Kidney epithelial cell (primary cell): ENCODE measurements at regions not wholly inside any gene's neighbourhood (a gene's known extent, or its start where the extent isn't known, plus 50 kb on each side); places are given as distances from the start of the nearest gene placed in this dataset.

Experiments used
- DNase-seq: peaks from one replicate; pipeline ENCODE4 v3.0.0-alpha.2; 2010; ENCODE audit warnings: low read depth
- H3K27me3 ChIP-seq: 2 replicates; pipeline ENCODE4 v1.6.0; 2011; ENCODE audit warnings: low read length; ENCODE audit not compliant: control insufficient read depth, insufficient read depth
- H3K36me3 ChIP-seq: 2 replicates; pipeline ENCODE4 v1.5.1; 2011; ENCODE audit warnings: low read length; ENCODE audit not compliant: control insufficient read depth, insufficient read depth
- H3K4me3 ChIP-seq: 2 replicates; pipeline ENCODE4 v1.5.1; 2011; ENCODE audit warnings: low read depth, mild to moderate bottlenecking, control low read depth, low read length
- TF ChIP-seq, protein P1 (sequence below): IDR thresholded peaks from 2 replicates; pipeline ENCODE4 v1.5.1; 2011; ENCODE audit warnings: mild to moderate bottlenecking, moderate library complexity, low read length, control low read depth, inconsistent platforms; ENCODE audit not compliant: insufficient read depth, poor library complexity, severe bottlenecking

DNA sequence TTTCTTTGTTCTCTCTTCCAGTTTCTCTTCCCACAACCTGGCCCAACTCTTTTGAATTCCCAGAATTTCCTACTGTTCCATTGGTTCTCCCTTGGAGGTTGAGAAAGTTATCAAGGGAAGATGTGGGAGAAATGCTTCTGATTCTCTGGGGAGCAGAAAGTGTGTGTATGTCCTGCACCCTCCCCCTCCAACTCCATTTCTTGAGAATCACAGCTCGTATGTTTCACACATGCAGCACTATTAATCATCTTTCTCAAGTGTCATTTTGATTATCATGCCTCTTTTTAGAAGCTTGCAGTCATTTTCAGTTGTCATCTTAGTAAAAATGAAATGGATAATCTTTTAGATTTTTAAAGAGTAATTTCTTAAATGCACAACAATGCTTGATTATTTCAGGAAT is 296.8 kb upstream of the SLC39A10 start:
- DNase-seq = no peak
- TF ChIP-seq, protein P1, sequence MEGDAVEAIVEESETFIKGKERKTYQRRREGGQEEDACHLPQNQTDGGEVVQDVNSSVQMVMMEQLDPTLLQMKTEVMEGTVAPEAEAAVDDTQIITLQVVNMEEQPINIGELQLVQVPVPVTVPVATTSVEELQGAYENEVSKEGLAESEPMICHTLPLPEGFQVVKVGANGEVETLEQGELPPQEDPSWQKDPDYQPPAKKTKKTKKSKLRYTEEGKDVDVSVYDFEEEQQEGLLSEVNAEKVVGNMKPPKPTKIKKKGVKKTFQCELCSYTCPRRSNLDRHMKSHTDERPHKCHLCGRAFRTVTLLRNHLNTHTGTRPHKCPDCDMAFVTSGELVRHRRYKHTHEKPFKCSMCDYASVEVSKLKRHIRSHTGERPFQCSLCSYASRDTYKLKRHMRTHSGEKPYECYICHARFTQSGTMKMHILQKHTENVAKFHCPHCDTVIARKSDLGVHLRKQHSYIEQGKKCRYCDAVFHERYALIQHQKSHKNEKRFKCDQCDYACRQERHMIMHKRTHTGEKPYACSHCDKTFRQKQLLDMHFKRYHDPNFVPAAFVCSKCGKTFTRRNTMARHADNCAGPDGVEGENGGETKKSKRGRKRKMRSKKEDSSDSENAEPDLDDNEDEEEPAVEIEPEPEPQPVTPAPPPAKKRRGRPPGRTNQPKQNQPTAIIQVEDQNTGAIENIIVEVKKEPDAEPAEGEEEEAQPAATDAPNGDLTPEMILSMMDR = no peak
- H3K36me3 ChIP-seq = no peaks in the 10 kb centered on the region
- no peak overlapping the region for H3K4me3 ChIP-seq
- H3K27me3 ChIP-seq = no peaks in the 10 kb centered on the region

DNA sequence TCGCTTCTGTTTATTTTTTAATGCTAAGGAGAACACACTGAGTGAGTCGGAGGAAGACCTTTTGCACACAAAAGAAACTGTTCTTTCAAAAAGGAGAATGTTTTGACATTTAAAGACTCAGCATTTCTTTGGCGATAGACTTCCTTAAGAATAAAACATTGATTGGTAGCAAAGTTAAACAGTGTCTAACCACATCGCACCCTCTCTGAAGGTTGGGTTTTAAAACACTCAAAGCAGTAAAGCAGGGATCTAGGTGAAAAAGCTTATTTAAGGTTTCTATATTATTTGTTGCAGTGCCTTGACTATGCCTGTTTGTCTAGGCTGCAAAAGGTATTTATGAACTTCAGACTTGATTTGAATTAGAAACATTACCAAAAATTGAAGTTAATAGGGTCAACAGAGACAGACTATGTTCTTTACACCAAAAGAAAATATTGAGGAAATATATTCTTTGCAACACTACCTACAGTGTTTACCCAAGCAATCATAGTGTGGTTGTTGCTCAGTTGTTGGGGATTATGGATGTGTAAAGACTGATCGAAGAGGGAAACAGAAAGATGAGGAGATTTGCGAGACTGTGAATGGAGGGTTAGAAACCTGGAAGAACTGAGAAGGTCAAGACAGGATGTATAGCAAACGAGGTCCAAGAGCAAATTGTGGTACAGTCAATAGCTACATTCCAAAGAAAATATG is 297.8 kb upstream of the SLC39A10 start:
- Histone ChIP-seq H3K4me3 (no peak overlapping the region), H3K27me3 (no peaks in the 10 kb centered on the region), H3K36me3 (no peaks in the 10 kb centered on the region)
- DNase-seq = no peak
- TF ChIP-seq, protein P1 = no peak

DNA sequence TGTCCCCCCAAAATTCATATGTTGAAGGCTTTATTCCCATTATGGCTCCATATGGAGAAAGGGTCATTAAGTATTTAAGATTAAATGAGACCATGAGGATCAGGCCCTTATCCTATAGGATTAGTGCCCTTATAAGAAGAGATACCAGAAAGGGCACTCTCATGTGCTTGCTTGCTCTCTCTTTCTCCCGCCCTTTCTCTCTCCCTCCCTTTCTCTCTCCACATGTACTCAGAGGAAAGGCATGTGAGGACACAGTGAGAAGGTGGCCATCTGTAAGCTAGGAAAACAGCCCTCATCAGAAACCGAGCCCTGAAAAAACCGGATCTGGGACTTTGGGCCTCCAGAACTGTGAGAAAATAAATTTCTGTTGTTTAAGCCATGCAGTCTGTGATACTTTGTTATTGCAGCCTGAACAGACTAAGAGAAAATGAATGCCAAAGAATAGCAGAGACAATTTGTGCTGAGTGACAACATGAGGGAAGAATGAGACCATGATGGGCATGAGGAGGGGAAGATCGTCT is 300.0 kb upstream of the SLC39A10 start:
- Histone ChIP-seq H3K27me3 (no peaks in the 10 kb centered on the region), H3K4me3 (no peak overlapping the region), H3K36me3 (no peaks in the 10 kb centered on the region)
- TF ChIP-seq, protein P1 = no peak
- no peak for DNase-seq

DNA sequence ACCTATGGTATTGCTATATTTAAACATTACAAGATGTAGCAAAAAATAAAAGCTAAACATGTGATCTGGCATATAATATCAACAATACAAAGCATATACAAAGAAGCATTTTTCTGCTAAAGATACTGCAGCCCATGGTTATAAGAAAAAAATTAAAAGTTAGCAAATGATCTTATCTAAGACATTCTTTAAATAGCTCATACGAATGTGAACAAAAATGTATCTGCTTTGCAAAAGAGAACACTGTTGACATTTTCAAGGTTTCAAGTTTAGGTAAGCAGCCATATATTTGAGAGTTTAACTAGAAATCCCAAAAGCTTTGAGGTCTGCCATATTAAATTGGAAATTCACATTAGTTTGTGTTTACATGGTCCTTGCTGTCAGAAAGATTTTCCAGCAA is 301.0 kb upstream of the SLC39A10 start:
- Histone ChIP-seq H3K27me3 (no peaks in the 10 kb centered on the region), H3K4me3 (no peak overlapping the region), H3K36me3 (no peaks in the 10 kb centered on the region)
- DNase-seq = no peak
- TF ChIP-seq, protein P1 = no peak

DNA sequence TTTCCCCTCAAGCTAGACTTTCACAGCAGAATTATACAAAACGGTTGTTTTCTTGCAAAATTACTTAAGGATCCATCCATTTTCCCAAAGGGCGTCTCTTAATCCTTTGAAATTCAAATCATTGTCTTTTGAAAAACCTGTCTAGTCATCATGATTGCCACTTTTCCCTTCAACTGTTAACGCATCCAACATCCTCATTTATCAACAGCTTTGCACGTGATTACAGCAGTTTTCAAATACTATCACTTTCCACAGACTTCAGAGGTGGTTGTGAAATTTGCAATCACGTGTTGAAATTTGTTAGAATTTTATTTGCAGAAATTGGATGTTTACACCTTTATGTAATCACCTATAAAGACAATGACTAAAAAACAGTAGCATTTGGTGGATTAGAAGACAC is 304.4 kb upstream of the SLC39A10 start:
- H3K27me3 ChIP-seq = no peaks in the 10 kb centered on the region
- H3K36me3 ChIP-seq = no peaks in the 10 kb centered on the region
- TF ChIP-seq, protein P1 = no peak

More for the DNA sequence above, 304.4 kb upstream of the SLC39A10 start:
- DNase-seq = no peak
- H3K4me3 ChIP-seq = no peak overlapping the region
